GM19023 (cell line): ENCODE measurements at regions not wholly inside any gene's neighbourhood (a gene's known extent, or its start where the extent isn't known, plus 50 kb on each side); places are given as distances from the start of the nearest gene placed in this dataset.

ENCODE experiments used
- ATAC-seq: cut with Tn5 transposase; IDR thresholded peaks from one replicate; pipeline ENCODE4 v1.9.1; 2021; ENCODE audit warnings: mild to moderate bottlenecking, moderate library complexity; ENCODE audit not compliant: unreplicated experiment

DNA sequence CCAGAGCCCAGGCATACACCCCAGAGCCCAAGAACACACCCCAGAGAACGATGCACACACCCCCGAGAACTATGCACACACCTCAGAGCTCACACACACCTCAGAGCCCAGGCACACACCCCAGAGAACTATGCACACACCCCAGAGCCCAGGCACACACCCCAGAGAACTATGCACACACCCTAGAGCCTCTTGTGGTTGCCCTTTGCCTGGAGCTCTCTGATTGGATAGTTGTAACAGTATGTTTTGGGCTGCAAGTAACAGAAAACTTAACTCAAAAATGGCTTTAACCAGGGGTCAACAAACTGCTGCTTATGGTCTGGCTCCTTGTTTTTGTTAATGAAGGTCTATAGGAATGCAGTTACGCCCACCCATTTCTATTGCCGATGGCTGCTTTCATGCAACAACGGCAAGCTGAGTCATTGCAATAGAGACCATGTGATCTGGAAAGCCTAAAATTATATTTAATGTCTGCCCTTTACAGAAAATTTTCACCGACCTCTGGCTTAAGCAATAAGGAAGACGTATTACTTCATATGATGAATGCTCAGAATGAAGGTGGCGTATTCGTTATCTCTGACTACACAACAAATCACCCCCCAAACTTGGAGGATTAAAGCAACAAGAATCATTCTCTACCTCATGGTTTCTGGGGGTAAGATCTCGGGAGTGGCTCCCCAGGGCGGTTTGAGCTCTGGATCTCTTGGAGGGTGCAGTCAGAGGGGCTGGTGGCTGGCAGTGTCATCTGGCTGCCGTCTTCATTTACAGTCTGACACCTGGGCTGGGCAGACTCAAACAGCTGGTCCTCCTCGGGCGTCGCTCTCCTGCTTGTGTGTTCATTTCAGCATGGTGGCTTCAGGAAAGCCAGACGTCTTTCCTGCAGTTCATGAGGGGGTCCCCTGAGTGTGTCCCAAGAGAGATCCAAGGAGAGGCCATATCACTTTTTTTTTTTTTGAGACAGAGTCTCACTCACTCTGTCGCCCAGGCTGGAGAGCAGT, 66.3 kb upstream of the NCOR2 start:
- ATAC-seq: no peak

DNA sequence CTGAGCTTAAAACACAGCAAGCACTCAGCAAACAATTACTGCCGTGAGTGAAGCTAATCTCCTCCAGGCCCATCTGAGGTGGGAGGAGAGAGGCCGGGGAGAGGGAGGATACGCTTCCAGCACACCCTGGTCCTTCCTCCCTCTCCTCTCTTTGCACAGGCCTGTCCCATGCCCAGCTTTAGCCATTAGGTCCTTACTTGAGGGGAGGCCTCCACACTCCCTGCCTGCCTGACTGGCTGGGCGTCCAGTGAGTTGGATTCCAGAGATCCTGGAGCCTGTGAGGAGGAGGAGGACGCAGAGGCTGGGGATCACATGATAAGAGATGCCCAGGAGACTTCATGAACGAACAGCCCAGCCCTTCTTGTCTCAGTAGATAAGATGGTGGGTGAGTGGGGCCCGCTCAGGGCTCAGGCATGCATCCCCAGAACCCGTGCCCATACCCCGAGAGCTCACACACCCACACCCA, 65.1 kb upstream of the NCOR2 start:
- no peak for ATAC-seq

DNA sequence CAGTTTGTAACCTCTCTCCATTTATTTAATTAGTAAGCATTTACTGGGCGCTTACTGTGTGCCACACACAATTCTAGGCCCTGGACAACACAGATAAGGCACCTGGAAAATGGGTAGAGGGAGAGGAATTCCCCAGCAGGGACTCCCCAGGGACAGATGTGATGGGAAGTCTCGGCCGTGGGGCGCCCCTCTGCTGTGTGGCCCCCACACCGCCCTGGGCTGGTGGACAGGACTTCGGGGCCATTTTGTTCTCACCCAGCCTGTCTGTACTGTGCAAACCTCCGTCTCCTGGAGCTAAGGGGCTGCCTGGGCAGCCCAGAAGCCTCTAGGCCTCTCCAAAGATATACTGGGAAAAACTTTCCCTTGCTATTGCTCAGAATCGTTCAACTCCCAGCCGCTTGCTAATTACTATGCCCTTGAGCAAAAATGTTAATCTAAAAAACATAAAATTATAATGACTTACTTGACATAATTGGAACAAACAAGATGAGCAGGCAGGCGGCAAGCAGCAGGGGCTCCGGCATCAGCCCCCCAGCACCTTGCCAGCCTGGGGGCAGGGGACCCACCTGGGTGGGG, 64.4 kb upstream of the NCOR2 start:
- ATAC-seq: no peak

DNA sequence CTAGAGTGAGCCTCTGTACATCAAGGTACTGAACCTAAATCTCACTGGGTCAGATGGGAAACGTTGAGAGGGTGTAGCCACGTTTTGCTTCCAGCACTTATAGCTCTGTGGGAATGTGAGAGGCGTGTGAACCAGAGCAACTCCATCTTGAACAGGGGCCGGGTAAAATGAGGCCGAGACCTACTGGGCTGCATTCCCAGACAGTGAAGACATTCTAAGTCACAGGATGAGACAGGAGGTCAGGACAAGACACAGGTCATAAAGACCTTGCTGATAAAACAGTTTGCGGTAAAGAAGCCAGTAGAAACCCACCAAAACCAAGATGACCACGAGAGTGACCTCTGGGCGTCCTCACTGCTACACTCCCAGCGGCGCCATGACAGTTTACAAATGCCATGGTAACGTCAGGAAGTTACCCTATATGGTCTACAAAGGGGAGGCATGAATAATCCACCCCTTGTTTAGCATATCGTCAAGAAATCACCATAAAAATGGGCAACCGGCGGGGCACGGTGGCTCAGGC, 63.4 kb upstream of the NCOR2 start:
- ATAC-seq: no peak

DNA sequence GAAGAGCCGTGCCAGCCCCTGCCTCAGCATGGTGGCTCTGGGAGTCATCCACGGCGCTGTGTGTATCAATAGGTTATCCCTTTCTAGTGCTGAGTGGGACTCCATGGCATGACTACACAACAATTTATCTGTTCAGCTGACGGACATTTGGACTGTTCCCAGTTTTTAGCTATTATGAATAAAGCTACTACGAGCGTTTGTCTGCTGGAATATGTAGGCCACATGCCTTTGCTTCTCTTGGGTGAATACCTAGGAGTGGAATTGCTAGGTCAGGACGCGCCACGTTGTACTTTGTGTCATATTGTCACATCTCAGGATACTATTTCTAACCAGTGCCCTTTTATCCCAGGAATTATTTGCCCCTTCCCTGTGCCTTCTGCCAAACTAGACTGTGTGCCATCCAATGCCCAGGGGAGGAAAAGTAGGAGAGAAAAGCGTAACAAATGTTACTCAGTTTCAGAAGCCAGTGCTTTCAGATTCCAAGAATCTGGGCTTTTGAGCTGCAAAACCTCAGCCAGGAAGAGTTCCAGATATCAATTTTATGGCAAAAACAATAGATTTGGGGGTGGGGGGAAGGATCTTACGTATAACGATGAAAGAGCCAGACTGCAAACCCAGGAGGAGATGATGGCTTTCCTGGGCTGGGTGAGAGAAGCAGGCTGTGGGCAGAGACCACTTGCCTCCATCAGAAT, 62.5 kb upstream of the NCOR2 start:
- no peak for ATAC-seq

DNA sequence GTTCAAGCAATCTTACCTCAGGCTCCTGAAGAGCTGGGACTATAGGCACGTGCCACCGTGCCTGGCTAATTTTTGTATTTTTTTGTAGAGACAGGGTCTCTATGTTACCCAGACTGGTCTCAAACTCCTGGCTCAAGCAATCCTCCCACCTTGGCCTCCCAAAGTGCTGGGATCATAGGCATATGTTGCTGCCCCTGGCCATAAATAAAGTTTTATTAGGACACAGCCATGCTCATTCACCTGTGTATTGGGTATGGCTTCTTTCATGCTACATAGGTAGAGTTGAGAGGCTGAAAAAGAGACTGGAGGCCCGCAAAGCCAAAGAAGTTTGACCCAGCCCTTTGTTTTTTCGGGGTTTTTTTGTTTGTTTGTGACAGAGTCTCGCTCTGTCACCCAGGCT, 61.7 kb upstream of the NCOR2 start:
- no peak for ATAC-seq

DNA sequence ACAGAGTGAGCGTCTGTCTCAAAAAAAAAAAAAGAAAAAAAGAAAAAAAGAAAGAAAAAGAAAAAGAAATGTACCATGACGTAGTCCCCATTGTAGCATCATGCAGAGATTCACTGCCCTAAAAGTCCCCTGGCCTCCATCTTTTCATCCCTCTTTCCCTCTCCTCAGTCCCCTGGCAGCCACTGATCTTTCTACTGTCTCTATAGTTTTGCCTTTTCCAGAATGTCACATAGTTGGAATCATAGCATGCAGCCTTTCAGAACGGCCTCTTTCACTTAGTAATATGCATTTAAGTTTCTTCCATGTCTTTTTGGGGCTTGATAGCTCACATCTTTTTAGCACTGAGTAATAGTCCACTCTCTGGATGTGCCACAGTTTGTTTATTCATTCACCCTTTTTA, 60.5 kb upstream of the NCOR2 start:
- no peak for ATAC-seq

DNA sequence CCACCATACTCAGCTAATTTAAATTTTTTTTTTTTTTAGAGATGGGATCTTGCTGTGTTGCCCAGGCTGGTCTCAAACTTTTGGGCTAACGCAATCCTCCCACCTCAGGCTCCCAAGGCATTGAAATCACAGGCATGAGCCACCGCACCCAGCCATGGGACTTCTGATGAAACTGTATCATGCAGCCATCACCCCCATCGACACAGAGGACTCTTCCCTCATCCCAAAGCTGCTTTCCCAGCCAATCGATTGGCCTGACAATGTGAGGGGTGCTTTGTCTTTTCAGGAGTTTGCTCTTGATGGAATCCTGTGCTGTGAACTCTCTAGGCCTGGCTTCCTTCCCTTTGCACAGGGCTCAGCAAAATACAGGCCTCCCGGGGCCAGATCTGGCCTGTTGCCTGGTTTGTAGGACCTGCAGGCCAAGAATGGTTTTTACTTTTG, 59.6 kb upstream of the NCOR2 start:
- ATAC-seq: no peak

DNA sequence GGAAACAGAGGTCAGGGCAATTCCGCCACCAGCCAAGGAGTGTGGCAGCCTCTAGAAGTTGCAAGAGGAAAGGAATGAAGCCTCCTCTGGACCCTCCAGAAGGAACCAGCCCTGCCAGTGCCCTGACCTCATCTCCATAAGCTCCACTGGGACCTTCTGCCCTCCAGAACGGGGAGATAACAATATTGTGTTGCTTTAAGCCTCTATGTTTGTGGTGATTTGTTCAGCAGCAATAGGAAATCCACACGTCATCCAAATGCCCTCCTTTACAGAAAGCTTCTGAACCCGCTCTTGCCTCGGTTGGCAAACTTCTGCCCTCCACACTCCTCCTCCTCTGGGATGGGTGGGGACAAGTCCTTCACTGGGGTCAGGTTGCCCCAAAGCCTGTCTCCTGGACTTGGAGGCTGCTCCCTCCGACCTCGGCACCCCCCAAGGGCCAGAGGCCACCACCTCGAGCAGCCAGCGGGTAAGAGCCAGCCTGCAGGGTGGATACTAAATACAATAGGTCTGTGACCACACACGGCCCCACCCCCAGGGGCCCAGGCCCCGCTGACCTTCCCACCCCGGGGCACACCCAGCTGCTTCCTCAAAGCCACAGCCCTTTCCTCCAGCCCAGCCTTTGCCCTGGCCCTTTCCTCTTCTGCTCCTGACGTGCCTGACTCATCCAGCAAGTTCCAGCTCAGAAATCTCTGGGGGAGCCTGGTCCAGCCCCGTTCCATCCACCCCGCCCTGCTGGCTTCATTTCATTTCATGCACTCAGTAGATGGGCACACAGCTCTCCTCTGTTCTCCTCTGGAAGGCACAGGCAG, 58.7 kb upstream of the NCOR2 start:
- ATAC-seq: no peak

DNA sequence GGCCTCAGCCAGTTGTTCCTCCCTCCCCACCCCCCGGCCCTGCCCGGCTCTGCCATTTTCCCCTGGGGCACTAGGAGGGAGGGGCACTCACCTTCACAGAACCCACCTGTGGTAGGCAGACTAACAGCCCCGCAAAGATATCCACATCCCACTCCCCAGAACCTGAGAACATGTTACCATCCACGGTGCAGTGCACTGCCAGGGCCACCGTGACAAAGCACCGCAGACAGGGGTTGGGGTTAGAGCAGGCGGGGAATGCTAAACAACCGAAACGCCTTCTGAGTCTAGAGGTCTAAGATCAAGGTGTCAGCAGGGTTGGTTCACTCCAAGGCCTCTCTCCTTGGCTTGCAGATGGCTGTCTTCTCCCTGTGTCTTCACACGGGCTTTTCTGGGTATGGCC, 57.4 kb upstream of the NCOR2 start:
- ATAC-seq: no peak

DNA sequence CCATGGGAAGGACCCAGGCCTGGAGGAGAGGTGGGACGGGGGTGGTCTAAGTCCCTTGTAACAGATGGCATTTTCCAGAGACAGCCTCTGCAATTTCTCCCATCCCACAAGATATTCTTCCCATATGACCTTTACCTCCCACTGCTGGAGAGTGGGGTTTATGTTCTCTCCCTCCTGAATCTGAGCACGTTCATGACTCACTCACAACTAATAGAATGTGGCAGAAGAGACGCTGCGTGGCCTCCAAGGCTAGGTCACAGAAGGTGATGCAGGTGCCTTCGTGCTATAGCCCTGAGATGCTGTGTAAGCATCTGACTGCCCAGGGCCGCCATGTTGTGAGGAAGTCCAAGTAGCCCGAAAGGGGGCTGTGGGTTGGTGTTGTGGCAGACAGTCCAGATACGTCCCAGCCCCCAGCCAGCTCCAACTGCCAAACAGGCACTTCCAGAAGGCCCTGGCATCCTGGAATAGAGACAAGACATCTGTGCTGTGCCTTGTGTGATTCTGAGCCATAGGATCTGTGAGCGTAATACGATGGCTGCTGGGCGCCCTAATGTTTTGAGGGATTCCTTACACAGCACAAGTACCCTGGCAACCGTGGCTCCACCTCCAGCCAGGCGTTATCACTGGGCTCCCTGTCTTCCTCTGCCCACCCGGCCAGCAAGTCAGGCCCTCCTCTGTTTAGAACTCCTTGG, 56.1 kb upstream of the NCOR2 start:
- no peak for ATAC-seq

DNA sequence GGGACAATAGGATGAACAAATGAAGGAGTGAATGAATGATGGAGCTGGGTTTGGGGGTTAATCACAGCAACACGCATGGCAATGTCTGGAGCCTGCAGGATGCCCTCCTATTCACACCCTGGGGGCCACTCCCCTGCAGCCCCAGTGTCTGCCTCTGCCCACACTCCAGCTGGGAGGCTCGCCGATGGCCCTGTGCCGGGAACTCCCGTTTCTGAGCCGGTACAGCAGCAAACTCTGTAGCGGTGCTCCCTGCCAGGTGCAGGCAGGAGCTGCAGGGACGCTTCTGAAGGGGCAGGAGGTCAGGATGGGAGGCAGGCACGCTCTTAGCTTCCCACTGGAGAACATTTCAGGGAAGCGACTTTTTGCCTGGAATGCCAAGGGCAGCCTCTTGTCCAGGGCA, 55.4 kb upstream of the NCOR2 start:
- ATAC-seq: no peak

DNA sequence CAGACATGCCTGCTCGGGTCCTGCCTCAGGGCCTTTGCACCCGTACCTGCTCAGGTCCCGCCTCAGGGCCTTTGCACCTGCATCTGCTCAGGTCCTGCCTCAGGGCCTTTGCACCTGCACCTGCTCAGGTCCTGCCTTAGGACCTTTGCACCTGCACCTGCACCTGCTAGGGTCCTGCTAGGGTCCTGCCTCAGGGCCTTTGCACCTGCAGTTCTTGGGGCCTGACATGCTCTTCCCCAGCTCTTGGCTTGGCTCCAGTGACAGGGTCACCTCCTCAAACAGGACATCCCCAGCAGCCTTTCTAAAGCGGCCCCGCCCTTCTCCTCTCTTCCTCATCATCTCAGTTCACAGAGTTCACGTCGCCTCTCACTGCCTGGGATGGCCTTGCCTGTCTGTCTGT, 54.9 kb upstream of the NCOR2 start:
- no peak for ATAC-seq

DNA sequence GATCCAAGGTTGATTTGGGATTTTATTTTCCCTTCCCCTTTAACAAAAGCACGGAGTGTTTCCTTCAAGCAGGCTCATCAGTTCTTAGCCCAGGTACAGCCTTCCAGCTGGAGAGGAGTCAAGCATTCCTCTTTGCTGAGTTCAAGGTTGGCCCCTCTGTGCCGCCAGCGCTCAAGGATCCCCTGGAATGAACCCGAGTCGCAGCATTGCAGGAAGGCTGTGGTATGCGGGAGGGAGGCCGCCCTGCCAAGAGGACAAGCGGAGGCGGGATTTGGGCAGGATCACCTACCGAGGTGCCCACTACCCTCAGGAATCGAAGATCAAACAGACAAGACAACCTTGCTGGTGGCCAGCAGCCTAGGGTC, 53.9 kb upstream of the NCOR2 start:
- no peak for ATAC-seq

DNA sequence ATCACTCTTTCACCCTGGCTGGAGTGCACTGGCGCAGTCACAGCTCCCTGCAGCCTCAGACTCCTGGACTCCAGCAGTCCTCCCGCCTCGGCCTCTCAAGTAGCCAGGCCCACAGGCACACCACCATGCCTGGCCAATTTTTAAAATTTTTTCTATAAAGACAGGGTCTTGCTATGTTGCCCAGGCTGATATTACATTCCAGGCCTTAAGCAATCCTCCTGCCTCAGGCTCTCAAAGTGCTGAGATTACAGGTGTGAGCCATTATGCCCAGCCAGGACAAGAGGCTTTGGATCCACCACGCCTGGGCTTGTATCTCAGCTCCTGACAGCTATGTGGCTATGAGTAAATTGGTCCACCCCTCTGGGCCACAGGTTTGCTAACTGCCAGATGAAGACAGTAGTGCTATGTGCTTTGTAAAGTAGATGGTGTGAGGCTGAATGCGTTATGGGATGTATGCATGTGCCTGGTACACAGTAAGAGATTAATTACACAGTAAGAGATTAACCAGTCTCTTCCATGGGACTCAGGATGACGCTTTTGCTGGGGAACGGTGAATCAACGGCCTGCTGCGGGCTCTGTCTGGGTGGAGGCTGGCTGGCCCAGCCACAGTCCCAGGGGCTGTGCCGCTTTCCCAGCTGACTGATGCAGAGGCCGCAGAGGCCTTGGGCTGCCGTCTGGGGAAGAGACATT, 53.3 kb upstream of the NCOR2 start:
- ATAC-seq: no peak

DNA sequence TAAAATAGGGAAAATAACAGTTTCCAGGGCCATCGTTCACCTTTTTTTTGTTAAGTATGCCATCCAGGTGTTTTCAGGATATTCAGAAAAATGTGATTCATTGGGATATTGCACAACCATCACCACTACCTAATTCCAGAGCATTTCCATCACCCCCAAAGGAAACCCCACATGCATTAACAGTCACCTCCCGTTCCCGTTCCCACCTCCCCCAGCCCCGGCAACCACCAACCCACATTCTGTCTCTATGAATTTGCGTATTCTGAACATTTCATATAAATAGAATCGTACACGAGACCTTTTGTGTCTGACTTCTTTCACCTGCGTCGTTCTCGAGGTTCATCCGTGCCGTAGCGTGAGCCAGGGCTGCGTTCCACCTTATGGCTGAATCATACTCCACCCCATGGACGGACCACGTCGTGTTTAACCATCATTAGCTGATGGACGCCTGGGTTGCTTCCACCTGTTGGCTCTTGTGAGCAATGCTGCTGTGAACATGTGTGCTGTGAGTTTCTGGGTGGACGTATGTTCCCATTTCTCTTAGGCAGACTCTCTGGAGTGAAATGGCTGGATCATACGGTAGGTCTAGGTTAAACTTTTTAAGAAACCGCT, 51.0 kb upstream of the NCOR2 start:
- ATAC-seq: no peak

DNA sequence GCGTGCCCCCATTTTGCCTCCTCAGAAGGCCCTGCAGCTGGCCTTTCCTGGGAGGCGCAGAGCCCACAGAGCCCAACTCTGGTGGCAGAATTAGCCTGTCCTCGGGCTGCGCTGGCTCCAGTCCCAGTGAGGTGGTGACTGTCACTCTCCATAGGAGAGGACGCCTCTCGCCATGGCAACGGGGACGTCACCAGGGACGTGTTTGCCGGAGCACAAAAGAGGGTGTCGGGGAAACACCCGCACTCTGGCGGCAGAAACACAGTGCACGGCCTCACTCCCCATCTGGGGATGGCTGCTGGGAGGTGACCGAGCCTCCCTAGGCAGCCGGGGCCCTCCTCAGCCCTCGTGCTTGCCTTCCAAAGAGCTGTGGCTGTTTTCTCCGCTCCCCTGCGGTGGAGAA, 50.2 kb upstream of the NCOR2 start:
- ATAC-seq: no peak
